B cell (primary cell): ENCODE measurements at regions not wholly inside any gene's neighbourhood (a gene's known extent, or its start where the extent isn't known, plus 50 kb on each side); places are given as distances from the start of the nearest gene placed in this dataset.

Experiments used
- ATAC-seq: fragments of 200-7000 bp; cut with Tn5 transposase; one replicate; pipeline ENCODE4 v1.10.0; 2021; ENCODE audit warnings: low read depth, mild to moderate bottlenecking, moderate number of reproducible peaks, moderate library complexity
- CTCF ChIA-PET: fragments of 350-600 bp; sonication (Branson Sonifier 250); formaldehyde crosslinking; loops from one replicate; lab custom pipeline; 2021; ENCODE audit warnings: antibody characterized with exemption, inconsistent platforms; lab: Charles Lee
- POLR2A ChIA-PET: fragments of 350-600 bp; sonication (Branson Sonifier 250); formaldehyde crosslinking; loops from one replicate; lab custom pipeline; 2021; ENCODE audit warnings: antibody characterized with exemption; lab: Charles Lee
- DNase-seq: peaks from one replicate; pipeline ENCODE4 v3.0.0; 2013
- H2AFZ ChIP-seq: 2 replicates; pipeline ENCODE4 v1.6.1; 2012; ENCODE audit warnings: mild to moderate bottlenecking, low read depth, low read length; ENCODE audit not compliant: insufficient read depth, poor library complexity, severe bottlenecking
- H3K27ac ChIP-seq, 2 donors: 1 replicate in 1 of 2; 2 replicates in 1 of 2; pipeline ENCODE4 v1.5.1; 2012 to 2013; ENCODE audit warnings: low read length in 2 of 2, mild to moderate bottlenecking in 2 of 2, moderate library complexity in 1 of 2
- H3K27me3 ChIP-seq, 4 experiments: fragments of 200-600 bp in 1 of 4; sonication (generic) in 1 of 4; replicated peaks in 1 of 4; 1 replicate in 2 of 4; 2 replicates in 2 of 4; pipeline versions ENCODE4 v1.6.1 to v1.7.0; 2013 to 2016; ENCODE audit warnings: low read length in 3 of 4, mild to moderate bottlenecking in 2 of 4, mixed read lengths in 1 of 4, moderate library complexity in 1 of 4; ENCODE audit not compliant: insufficient read depth in 4 of 4, control insufficient read depth in 3 of 4; ENCODE audit errors: control extremely low read depth in 1 of 4
- H3K36me3 ChIP-seq, 2 experiments: replicated peaks in 1 of 2; 1 replicate in 1 of 2; 2 replicates in 1 of 2; pipeline versions ENCODE4 v1.6.1 to v1.7.1; 2013; ENCODE audit warnings: low read length in 1 of 2; ENCODE audit not compliant: insufficient read depth in 2 of 2, control insufficient read depth in 1 of 2; ENCODE audit errors: control extremely low read depth in 1 of 2, extremely low read depth in 1 of 2
- H3K4me1 ChIP-seq, 2 donors: fragments of 200-600 bp in 1 of 2; sonication (generic) in 1 of 2; 1 replicate in 1 of 2; 2 replicates in 1 of 2; pipeline versions ENCODE4 v1.5.1 to v1.6.1; 2013 to 2017; ENCODE audit warnings: low read length in 2 of 2; ENCODE audit not compliant: control insufficient read depth in 2 of 2, insufficient read depth in 2 of 2
- H3K4me2 ChIP-seq: replicated peaks from 2 replicates; pipeline ENCODE3; 2012; ENCODE audit warnings: mild to moderate bottlenecking, low read depth, low read length; ENCODE audit not compliant: poor library complexity, severe bottlenecking
- H3K4me3 ChIP-seq, 5 experiments: fragments of 200-600 bp in 1 of 5; sonication (generic) in 1 of 5; 1 replicate in 3 of 5; 2 replicates in 2 of 5; pipeline versions ENCODE4 v1.5.1 to v1.7.0; 2011 to 2016; ENCODE audit warnings: low read length in 4 of 5, mild to moderate bottlenecking in 4 of 5, low read depth in 2 of 5, control low read depth in 1 of 5, moderate library complexity in 1 of 5; ENCODE audit not compliant: insufficient read depth in 1 of 5; ENCODE audit errors: control extremely low read depth in 1 of 5, extremely low read depth in 1 of 5
- H3K79me2 ChIP-seq: fragments of 200-600 bp; sonication (generic); one replicate; pipeline ENCODE4 v1.6.0; 2016; ENCODE audit warnings: low read length; ENCODE audit not compliant: control insufficient read depth, insufficient read depth
- H3K9ac ChIP-seq: fragments of 200-600 bp; sonication (generic); 2 replicates; pipeline ENCODE4 v1.6.1; 2017; ENCODE audit warnings: mild to moderate bottlenecking, low read length, moderate library complexity
- H3K9me3 ChIP-seq, 3 donors: one replicate each; pipeline versions ENCODE4 v1.6.1 to v1.7.1; 2013; ENCODE audit warnings: low read length in 2 of 3; ENCODE audit not compliant: control insufficient read depth in 2 of 3, insufficient read depth in 1 of 3; ENCODE audit errors: control extremely low read depth in 1 of 3
- H4K20me1 ChIP-seq: 2 replicates; pipeline ENCODE4 v1.6.0; 2012; ENCODE audit warnings: mild to moderate bottlenecking, low read length; ENCODE audit not compliant: insufficient read depth, control insufficient read depth, poor library complexity, severe bottlenecking
- H3K27ac Mint-ChIP-seq: one replicate; pipeline ENCODE4 v1.8.0; 2021; ENCODE audit warnings: mixed read lengths
- H3K27me3 Mint-ChIP-seq: one replicate; pipeline ENCODE4 v1.8.0; 2021; ENCODE audit warnings: mixed read lengths
- H3K4me1 Mint-ChIP-seq: one replicate; pipeline ENCODE4 v1.8.0; 2021; ENCODE audit warnings: mixed read lengths
- H3K4me3 Mint-ChIP-seq: one replicate; pipeline ENCODE4 v1.8.0; 2021; ENCODE audit warnings: mixed read lengths
- H3K9me3 Mint-ChIP-seq: one replicate; pipeline ENCODE4 v1.8.0; 2022; ENCODE audit warnings: mixed read lengths; ENCODE audit not compliant: insufficient read depth
- EZH2 ChIP-seq: IDR thresholded peaks from 2 replicates; pipeline ENCODE4 v1.6.1; 2012; ENCODE audit warnings: borderline replicate concordance, low read depth, mild to moderate bottlenecking, moderate library complexity, low read length; ENCODE audit not compliant: insufficient read depth, poor library complexity, severe bottlenecking
- WGBS: methylation state at CpG from one replicate; pipeline ENCODE4 v1.1.5; 2013; ENCODE audit warnings: missing lambda C conversion rate; ENCODE audit not compliant: insufficient coverage; 5-methylcytosine and 5-hydroxymethylcytosine counted together
- intact Hi-C: fragments of 100-400 bp; cut with micrococcal nuclease; formaldehyde crosslinking; loops from one replicate; pipeline ENCODE4 v1.10.0; 2022
- TF ChIP-seq, protein P1 (sequence below): fragments of 200-600 bp; IDR thresholded peaks from one replicate; pipeline ENCODE4 v1.8.0; 2022; ENCODE audit warnings: antibody characterized with exemption, mild to moderate bottlenecking

DNA sequence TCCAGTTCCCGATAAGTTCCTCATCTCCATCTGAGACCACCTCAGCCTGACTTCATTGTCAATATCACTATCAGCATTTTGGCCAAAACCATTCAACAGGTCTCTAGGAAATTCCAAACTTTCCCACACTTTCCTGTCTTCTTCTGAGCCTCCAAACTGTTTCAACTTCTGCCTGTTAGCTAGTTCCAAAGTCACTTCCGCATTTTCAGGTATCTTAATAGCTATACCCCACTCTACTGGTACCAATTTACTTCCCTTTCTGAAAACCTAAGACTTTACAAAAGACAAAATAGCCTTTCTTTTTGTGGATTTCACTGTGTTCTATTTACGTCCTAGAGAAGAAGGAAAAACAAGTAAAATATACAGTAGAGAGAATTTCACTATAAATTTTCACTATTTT, 147.0 kb upstream of the FMN2 start:
- H3K9me3 ChIP-seq = peaks cover 0 to 13% (median 3%) of the 10 kb centered on the region in 3 donors
- Mint-ChIP-seq H3K9me3 (peaks cover 3% of the 10 kb centered on the region), H3K27me3 (no peaks in the 10 kb centered on the region), H3K27ac (no peak overlapping the region), H3K4me1 (no peaks in the 10 kb centered on the region), H3K4me3 (no peak overlapping the region)
- POLR2A ChIA-PET = no interaction called here
- H3K9ac ChIP-seq = no peak overlapping the region
- intact Hi-C loops = no loop called here
- TF ChIP-seq EZH2 = no peak
- TF ChIP-seq, protein P1, sequence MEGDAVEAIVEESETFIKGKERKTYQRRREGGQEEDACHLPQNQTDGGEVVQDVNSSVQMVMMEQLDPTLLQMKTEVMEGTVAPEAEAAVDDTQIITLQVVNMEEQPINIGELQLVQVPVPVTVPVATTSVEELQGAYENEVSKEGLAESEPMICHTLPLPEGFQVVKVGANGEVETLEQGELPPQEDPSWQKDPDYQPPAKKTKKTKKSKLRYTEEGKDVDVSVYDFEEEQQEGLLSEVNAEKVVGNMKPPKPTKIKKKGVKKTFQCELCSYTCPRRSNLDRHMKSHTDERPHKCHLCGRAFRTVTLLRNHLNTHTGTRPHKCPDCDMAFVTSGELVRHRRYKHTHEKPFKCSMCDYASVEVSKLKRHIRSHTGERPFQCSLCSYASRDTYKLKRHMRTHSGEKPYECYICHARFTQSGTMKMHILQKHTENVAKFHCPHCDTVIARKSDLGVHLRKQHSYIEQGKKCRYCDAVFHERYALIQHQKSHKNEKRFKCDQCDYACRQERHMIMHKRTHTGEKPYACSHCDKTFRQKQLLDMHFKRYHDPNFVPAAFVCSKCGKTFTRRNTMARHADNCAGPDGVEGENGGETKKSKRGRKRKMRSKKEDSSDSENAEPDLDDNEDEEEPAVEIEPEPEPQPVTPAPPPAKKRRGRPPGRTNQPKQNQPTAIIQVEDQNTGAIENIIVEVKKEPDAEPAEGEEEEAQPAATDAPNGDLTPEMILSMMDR = no peak
- DNase-seq = no peak
- no peaks in the 10 kb centered on the region for H3K36me3 ChIP-seq
- H3K4me1 ChIP-seq = no peaks in the 10 kb centered on the region
- ATAC-seq = no peak
- H3K27ac ChIP-seq = no peak overlapping the region
- H3K4me2 ChIP-seq = no peak overlapping the region
- no peak overlapping the region for H2AFZ ChIP-seq
- WGBS = 49% methylated on average over 2 of the region's 3 CpGs
- no peak overlapping the region for H3K4me3 ChIP-seq
- H3K79me2 ChIP-seq = no peaks in the 10 kb centered on the region
- H3K27me3 ChIP-seq = no peaks in the 10 kb centered on the region
- H4K20me1 ChIP-seq = no peaks in the 10 kb centered on the region
- CTCF ChIA-PET = interaction anchor here (1.4 kb wide), 1 partner anchor 10 kb away, joined by 4 read pairs; no protein-coding TSS in a partner anchor

DNA sequence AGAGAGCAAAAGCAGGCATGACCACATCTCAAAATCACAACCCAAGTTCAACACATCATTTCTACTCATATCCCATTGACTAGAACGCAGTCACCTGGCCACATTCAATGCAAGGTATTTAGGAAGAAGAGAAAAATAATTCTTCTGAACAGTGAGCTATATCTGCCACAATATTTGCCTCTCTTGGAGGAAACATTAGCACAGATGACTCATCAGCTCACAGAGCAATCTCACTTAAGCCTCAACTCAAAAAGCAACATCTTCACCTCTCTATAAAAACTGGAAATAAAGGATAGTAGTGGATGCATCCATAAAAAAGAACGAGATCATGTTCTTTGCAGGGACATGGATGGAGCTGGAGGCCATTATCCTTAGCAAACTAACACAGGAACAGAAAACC, 143.9 kb upstream of the FMN2 start:
- Mint-ChIP-seq H3K9me3 (peaks cover under 1% of the 10 kb centered on the region), H3K27me3 (no peaks in the 10 kb centered on the region), H3K4me1 (no peaks in the 10 kb centered on the region), H3K27ac (no peak overlapping the region), H3K4me3 (no peak overlapping the region)
- Histone ChIP-seq H3K9me3 (peaks cover 0 to 10% (median 3%) of the 10 kb centered on the region in 3 donors), H3K4me2 (no peak overlapping the region), H3K27me3 (no peaks in the 10 kb centered on the region), H2AFZ (no peak overlapping the region), H4K20me1 (no peaks in the 10 kb centered on the region), H3K79me2 (no peaks in the 10 kb centered on the region), H3K27ac (no peak overlapping the region), H3K36me3 (no peaks in the 10 kb centered on the region), H3K4me1 (no peaks in the 10 kb centered on the region), H3K4me3 (no peak overlapping the region), H3K9ac (no peak overlapping the region)
- no peak for DNase-seq
- TF ChIP-seq EZH2 = no peak
- TF ChIP-seq, protein P1 = no peak
- intact Hi-C loops = no loop called here
- POLR2A ChIA-PET = no interaction called here
- ATAC-seq = no peak
- no CpG with 5 or more reads among the region's 2 CpGs for WGBS
- CTCF ChIA-PET = interaction anchor here (0.7 kb wide), 1 partner anchor 9 kb away, joined by 3 read pairs; no protein-coding TSS in a partner anchor
